ENCODE measurements at regions not wholly inside any gene's neighbourhood (a gene's known extent, or its start where the extent isn't known, plus 50 kb on each side); places are given as distances from the start of the nearest gene placed in this dataset.
"Not testable (repeated sequence)": the region's sequence is repeated elsewhere in the genome, so short reads cannot be mapped to it uniquely, and the experiment has no call there.

- Histone ChIP-seq H3K4me1 (no peaks in the 10 kb centered on the region), H3K27me3 (no peaks in the 10 kb centered on the region), H3K9ac (ENCODE audit: low read depth in 2 of 2, low read length in 2 of 2) (no peak overlapping the region), H3K27ac (no peak overlapping the region), H3K36me3 (no peaks in the 10 kb centered on the region), H3K4me3 (no peak overlapping the region), H3K9me3 (no peaks in the 10 kb centered on the region)
- DNase-seq: no peak
- TF ChIP-seq, protein P1, sequence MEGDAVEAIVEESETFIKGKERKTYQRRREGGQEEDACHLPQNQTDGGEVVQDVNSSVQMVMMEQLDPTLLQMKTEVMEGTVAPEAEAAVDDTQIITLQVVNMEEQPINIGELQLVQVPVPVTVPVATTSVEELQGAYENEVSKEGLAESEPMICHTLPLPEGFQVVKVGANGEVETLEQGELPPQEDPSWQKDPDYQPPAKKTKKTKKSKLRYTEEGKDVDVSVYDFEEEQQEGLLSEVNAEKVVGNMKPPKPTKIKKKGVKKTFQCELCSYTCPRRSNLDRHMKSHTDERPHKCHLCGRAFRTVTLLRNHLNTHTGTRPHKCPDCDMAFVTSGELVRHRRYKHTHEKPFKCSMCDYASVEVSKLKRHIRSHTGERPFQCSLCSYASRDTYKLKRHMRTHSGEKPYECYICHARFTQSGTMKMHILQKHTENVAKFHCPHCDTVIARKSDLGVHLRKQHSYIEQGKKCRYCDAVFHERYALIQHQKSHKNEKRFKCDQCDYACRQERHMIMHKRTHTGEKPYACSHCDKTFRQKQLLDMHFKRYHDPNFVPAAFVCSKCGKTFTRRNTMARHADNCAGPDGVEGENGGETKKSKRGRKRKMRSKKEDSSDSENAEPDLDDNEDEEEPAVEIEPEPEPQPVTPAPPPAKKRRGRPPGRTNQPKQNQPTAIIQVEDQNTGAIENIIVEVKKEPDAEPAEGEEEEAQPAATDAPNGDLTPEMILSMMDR (IDR thresholded peaks at IDR 0.05): no peak
- intact Hi-C loops (cut with DNase I): no loop called here
These were observed 172.0 kb downstream of the UQCRFS1 start for GRCh38 chr19:29040951-29041350.

GRCh38 chr19:29040292-29040691 lies 172.7 kb downstream of the UQCRFS1 start:
- H3K4me3 ChIP-seq: no peak overlapping the region
- TF ChIP-seq, protein P1 (IDR thresholded peaks at IDR 0.05): no peak
- no peaks in the 10 kb centered on the region for H3K4me1 ChIP-seq
- no peaks in the 10 kb centered on the region for H3K27me3 ChIP-seq
- DNase-seq: no peak
- H3K27ac ChIP-seq: no peak overlapping the region
- no peaks in the 10 kb centered on the region for H3K9me3 ChIP-seq
- no peak overlapping the region for H3K9ac ChIP-seq (ENCODE audit: low read depth in 2 of 2, low read length in 2 of 2)
- intact Hi-C loops (cut with DNase I): no loop called here
- H3K36me3 ChIP-seq: no peaks in the 10 kb centered on the region

DNA sequence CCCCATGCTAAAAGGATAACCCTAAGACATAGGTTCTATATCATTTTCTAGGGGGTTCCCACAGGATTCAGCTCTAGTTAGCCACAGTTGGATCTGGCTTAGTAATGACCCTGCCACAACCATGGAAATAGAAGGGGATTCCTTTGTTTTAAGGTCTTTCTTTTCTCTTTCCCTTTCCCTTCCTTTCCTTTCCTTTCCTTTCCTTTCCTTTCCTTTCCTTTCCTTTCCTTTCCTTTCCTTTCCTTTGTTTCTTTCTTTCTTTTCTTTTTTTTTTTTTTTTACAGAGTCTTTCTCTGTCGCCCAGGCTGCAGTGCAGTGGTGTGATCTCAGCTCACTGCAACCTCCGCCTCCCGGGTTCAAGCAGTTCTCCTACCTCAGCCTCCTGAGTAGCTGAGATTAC lies 173.9 kb downstream of the UQCRFS1 start:
- H3K4me1 ChIP-seq; H3K4me3 ChIP-seq; DNase-seq; intact Hi-C loops (cut with DNase I); H3K27me3 ChIP-seq; H3K36me3 ChIP-seq; H3K9me3 ChIP-seq; H3K27ac ChIP-seq; H3K9ac ChIP-seq (ENCODE audit: low read depth in 2 of 2, low read length in 2 of 2): not testable (repeated sequence)

- Histone ChIP-seq H3K36me3 (no peaks in the 10 kb centered on the region), H3K27ac (no peak overlapping the region), H3K9ac (ENCODE audit: low read depth in 2 of 2, low read length in 2 of 2) (no peak overlapping the region), H3K27me3 (no peaks in the 10 kb centered on the region), H3K4me1 (no peaks in the 10 kb centered on the region), H3K9me3 (no peaks in the 10 kb centered on the region), H3K4me3 (no peak overlapping the region)
- intact Hi-C loops (cut with DNase I): no loop called here
- TF ChIP-seq, protein P1 (IDR thresholded peaks at IDR 0.05): no peak
- no peak for DNase-seq
These were observed 181.7 kb downstream of the UQCRFS1 start for GRCh38 chr19:29031216-29031615.

GRCh38 chr19:29029268-29029958 lies 183.5 kb downstream of the UQCRFS1 start:
- intact Hi-C loops (cut with DNase I): no loop called here
- no peaks in the 10 kb centered on the region for H3K4me1 ChIP-seq
- no peaks in the 10 kb centered on the region for H3K36me3 ChIP-seq
- TF ChIP-seq, protein P1 (IDR thresholded peaks at IDR 0.05): no peak
- H3K9me3 ChIP-seq: no peaks in the 10 kb centered on the region
- H3K27me3 ChIP-seq: no peaks in the 10 kb centered on the region
- H3K27ac ChIP-seq: no peak overlapping the region
- no peak for DNase-seq
- no peak overlapping the region for H3K9ac ChIP-seq (ENCODE audit: low read depth in 2 of 2, low read length in 2 of 2)
- H3K4me3 ChIP-seq: no peak overlapping the region

- intact Hi-C loops (cut with DNase I): no loop called here
- TF ChIP-seq, protein P1 (IDR thresholded peaks at IDR 0.05): no peak
These were observed 190.4 kb downstream of the UQCRFS1 start for GRCh38 chr19:29022599-29022998.

More at GRCh38 chr19:29022599-29022998, 190.4 kb downstream of the UQCRFS1 start:
- Histone ChIP-seq H3K4me1 (no peaks in the 10 kb centered on the region), H3K27me3 (no peaks in the 10 kb centered on the region), H3K9me3 (no peaks in the 10 kb centered on the region), H3K4me3 (no peak overlapping the region), H3K27ac (no peak overlapping the region), H3K36me3 (no peaks in the 10 kb centered on the region), H3K9ac (ENCODE audit: low read depth in 2 of 2, low read length in 2 of 2) (no peak overlapping the region)
- DNase-seq: no peak
